ENCODE measurements at regions not wholly inside any gene's neighbourhood (a gene's known extent, or its start where the extent isn't known, plus 50 kb on each side); places are given as distances from the start of the nearest gene placed in this dataset.

DNA sequence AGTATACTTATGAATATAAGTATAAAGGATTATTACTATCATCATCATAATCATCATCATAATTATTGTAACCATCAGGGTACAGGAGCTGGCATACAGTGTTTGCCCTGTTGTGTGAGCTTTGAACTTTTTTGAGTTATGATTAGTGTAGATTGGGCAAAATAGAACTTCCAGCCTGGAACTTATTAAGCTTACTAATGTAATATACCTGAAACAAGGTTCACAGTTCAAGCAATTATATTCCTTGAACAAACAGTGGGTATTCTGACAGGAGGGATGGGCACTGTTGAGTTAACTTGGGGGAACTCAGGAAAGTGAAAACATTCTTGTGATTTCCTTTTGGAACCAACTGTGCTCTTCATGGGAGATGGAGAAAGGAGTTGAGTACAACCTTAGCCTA, 680.0 kb downstream of the DOK5 start:
- peaks cover 0 to 4% (median 1%) of the 10 kb centered on the region in 3 experiments; a peak in 1 of 7 replicates for H3K36me3 Mint-ChIP-seq (ENCODE audit: insufficient read depth in 1 of 3, low read depth in 3 of 3)
- H3K23me2 ChIP-seq (ENCODE audit: insufficient read length, low read depth, low read length, poor library complexity, severe bottlenecking) = no peaks in the 10 kb centered on the region
- no peak overlapping the region for H2BK15ac ChIP-seq (ENCODE audit: low read depth, low read length)
- TF ChIP-seq, protein P1, sequence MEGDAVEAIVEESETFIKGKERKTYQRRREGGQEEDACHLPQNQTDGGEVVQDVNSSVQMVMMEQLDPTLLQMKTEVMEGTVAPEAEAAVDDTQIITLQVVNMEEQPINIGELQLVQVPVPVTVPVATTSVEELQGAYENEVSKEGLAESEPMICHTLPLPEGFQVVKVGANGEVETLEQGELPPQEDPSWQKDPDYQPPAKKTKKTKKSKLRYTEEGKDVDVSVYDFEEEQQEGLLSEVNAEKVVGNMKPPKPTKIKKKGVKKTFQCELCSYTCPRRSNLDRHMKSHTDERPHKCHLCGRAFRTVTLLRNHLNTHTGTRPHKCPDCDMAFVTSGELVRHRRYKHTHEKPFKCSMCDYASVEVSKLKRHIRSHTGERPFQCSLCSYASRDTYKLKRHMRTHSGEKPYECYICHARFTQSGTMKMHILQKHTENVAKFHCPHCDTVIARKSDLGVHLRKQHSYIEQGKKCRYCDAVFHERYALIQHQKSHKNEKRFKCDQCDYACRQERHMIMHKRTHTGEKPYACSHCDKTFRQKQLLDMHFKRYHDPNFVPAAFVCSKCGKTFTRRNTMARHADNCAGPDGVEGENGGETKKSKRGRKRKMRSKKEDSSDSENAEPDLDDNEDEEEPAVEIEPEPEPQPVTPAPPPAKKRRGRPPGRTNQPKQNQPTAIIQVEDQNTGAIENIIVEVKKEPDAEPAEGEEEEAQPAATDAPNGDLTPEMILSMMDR (conservative IDR thresholded peaks at IDR 0.05) = no peak
- no peak overlapping the region for H3K4me2 ChIP-seq (ENCODE audit: insufficient read depth, insufficient read length, low read length)
- no peak overlapping the region for H3T11ph ChIP-seq (ENCODE audit: low read length)
- H3K14ac ChIP-seq (ENCODE audit: insufficient read depth, low read length) = no peak overlapping the region
- no peak overlapping the region for H2AFZ ChIP-seq (ENCODE audit: low read length)
- no peaks in the 10 kb centered on the region for H3K79me2 ChIP-seq (ENCODE audit: insufficient read depth, low read length)
- H3K27me3 Mint-ChIP-seq (ENCODE audit: low read depth) = no peaks in the 10 kb centered on the region; the same call in 1 of the 2 replicates
- H3K56ac ChIP-seq (ENCODE audit: insufficient read length, low read depth, low read length) = no peak overlapping the region
- no peaks in the 10 kb centered on the region for H3K79me1 ChIP-seq (ENCODE audit: insufficient read depth, low read depth, low read length, poor library complexity, severe bottlenecking)
- peaks cover 7 to 9% of the 10 kb centered on the region in 2 experiments; a peak in 4 of 5 replicates for H3K9me3 Mint-ChIP-seq
- H2BK5ac ChIP-seq (ENCODE audit: insufficient read length, low read length) = no peak overlapping the region
- no peaks in the 10 kb centered on the region for H4K20me1 ChIP-seq (ENCODE audit: control insufficient read depth, insufficient read depth, insufficient read length)
- H4K5ac ChIP-seq (ENCODE audit: insufficient read length, low read depth, low read length) = no peak overlapping the region
- DNase-seq = no peak
- H3K9ac ChIP-seq (ENCODE audit: extremely low read depth, insufficient read length, low read length) = no peak overlapping the region
- H3K4ac ChIP-seq (ENCODE audit: low read depth, low read length) = no peak overlapping the region
- peaks cover 7 to 11% of the 10 kb centered on the region in 2 experiments for H3K4me1 Mint-ChIP-seq
- H3K27ac ChIP-seq (ENCODE audit: insufficient read length, low read depth, low read length) = no peak overlapping the region
- no peak overlapping the region for H3K4me3 Mint-ChIP-seq
- no peak overlapping the region for H2BK20ac ChIP-seq (ENCODE audit: low read depth, low read length, poor library complexity, severe bottlenecking)
- H3K27ac Mint-ChIP-seq = no peak overlapping the region
- H4K91ac ChIP-seq (ENCODE audit: insufficient read length, low read depth, low read length) = no peak overlapping the region
- H2BK120ac ChIP-seq (ENCODE audit: low read depth, low read length, poor library complexity, severe bottlenecking) = no peak overlapping the region
- H2BK12ac ChIP-seq (ENCODE audit: insufficient read length, low read depth, low read length) = no peak overlapping the region
- H3K27me3 ChIP-seq (ENCODE audit: insufficient read depth, low read length) = no peaks in the 10 kb centered on the region
- no peak overlapping the region for H3K18ac ChIP-seq (ENCODE audit: insufficient read length, low read depth, low read length)
- H3K23ac ChIP-seq (ENCODE audit: insufficient read length, low read depth, low read length) = no peak overlapping the region
- H3K4me1 ChIP-seq (ENCODE audit: insufficient read depth, low read length) = no peaks in the 10 kb centered on the region
- no peak overlapping the region for H2AK5ac ChIP-seq (ENCODE audit: insufficient read length, low read length)
- no peak overlapping the region for H4K8ac ChIP-seq (replicated peaks; ENCODE audit: insufficient read length, low read depth, low read length)
- no peaks in the 10 kb centered on the region for H3K9me3 ChIP-seq (ENCODE audit: control insufficient read depth, low read depth, low read length)

All from H9 (cell line).